IPS-18c (cell line): ENCODE measurements at regions not wholly inside any gene's neighbourhood (a gene's known extent, or its start where the extent isn't known, plus 50 kb on each side); places are given as distances from the start of the nearest gene placed in this dataset.

Experiments
- H3K4me3 ChIP-seq: 2 replicates; pipeline ENCODE4 v1.7.0; 2013; ENCODE audit warnings: low read depth, mild to moderate bottlenecking, low read length, moderate library complexity; ENCODE audit not compliant: insufficient read depth
- H3K9me3 ChIP-seq: one replicate; pipeline ENCODE4 v1.6.1; 2013; ENCODE audit warnings: mild to moderate bottlenecking, low read length, moderate library complexity; ENCODE audit not compliant: control insufficient read depth, insufficient read depth

DNA sequence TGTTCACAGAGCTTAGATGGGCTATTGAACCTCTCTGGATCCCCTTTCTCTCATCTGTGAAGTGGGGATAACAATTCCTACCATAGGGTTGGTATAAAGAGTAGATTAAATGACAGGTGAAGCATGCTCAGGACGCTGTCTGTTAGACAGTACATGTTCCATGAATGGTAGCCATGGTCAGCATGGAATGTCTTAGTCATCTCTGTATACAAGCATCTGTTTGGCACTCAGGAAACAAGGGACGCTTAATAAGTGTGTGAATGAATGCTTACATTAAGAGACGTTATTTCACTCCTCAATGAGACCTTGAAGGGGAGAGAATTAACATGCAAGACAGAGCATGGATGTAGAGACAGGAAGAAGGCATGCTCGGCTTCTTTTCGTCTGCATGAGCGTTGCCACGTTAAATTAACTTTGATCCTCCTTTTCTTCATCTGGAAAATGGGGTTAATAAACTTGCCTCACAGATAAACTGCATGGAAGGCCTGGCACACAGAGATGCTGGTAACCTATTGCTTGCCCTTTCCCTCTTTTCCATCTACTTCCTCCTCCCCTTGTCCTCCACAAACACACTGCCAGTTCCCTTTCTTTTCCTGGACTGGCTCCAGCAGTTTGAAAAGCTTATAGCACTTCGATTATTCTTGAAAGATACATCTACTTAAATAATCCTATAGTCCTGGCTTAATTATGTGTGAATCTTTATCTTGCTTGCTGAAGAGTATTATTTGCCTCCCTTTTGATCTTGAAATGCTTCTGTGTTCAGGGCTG, 267.2 kb upstream of the MTNR1B start:
- H3K4me3 ChIP-seq = no peak overlapping the region
- no peaks in the 10 kb centered on the region for H3K9me3 ChIP-seq

DNA sequence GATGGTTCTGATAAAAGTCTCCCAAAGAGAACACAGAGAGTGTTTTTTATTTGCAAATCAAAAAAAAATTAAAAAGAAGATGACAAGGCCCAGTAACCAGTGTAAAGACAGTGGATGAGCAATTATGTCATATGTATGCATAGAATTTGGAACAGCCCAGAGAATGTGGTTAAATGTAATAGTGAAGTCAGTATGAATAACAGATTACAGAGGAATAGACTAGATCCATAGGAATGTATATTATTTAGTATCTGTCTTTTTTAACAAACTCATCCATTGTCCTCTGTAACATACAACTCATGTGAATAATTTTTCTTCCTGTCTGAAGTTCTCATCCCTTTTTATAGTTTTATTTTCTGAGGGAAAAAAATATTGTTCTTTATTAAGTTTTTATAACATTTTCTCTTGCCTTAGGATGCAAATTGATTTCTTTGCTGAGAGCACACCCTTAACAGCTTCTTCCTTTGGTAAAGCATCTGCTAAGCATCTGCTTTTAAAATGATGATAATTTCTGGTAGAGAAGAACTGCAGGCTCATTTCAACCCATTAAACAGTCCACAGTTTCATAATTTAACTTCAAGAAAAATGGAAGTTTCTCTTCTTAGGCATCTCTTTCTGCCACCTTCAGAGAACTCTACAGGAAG, 266.5 kb upstream of the MTNR1B start:
- no peak overlapping the region for H3K4me3 ChIP-seq
- H3K9me3 ChIP-seq = no peaks in the 10 kb centered on the region

DNA sequence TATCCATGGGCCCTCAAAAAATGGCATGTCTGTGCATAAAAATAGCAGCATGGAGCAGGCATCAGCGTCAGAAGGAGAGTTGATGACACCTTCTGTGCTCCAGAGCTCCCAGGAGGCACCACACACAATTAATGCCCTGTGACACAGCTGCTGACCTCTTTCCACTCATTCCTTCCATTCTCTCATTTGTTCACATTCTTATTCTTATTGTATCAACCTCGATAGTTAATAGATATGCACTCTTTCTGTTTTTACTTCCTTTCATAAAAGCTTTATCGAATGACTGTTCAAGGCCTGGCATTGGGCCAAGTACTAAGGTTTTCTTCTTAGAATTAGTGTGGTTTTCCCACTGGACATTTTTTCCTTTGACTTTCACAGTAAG, 266.0 kb upstream of the MTNR1B start:
- Histone ChIP-seq H3K4me3 (no peak overlapping the region), H3K9me3 (no peaks in the 10 kb centered on the region)

DNA sequence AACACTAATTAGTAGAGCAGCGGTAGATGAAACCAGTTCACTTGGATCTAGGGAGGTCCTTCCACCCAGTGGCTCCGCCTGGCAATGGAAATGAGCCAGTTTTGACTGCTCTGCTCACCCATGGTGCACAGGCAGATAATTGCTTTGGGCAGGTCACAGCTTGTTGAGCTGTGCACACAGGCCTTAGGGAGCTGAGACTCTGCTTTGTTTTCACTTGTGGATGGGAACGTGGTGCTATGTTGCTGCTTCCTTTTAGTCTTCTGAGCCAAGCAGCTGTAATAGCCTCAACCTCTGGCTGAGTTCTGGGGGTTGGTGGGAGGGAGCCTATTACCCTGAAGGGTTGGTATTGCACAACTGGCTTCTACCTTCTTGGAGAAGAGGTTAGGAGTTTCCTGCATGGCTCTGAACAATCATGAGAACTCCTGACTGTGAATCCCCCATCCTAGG, 262.3 kb upstream of the MTNR1B start:
- Histone ChIP-seq H3K4me3 (no peak overlapping the region), H3K9me3 (no peaks in the 10 kb centered on the region)

DNA sequence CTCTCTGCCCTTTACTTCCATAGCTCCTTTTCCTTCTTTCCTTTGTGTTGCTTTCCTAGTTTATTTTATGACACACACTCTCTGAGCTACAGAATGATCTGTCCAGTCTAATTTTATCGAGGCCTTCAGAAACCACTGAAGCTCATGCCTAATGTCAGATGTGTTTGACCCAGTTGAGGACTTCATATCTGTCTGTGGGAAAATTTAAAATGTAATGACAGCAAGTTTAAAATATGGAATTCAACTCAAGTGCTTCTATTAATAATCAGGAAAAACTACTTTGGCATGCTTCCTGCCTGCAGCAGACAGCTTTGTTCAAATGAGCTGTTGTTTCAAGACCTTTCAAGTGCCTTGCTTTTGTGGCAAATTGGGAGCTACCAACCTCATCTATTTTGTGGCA, 261.8 kb upstream of the MTNR1B start:
- H3K9me3 ChIP-seq = no peaks in the 10 kb centered on the region

DNA sequence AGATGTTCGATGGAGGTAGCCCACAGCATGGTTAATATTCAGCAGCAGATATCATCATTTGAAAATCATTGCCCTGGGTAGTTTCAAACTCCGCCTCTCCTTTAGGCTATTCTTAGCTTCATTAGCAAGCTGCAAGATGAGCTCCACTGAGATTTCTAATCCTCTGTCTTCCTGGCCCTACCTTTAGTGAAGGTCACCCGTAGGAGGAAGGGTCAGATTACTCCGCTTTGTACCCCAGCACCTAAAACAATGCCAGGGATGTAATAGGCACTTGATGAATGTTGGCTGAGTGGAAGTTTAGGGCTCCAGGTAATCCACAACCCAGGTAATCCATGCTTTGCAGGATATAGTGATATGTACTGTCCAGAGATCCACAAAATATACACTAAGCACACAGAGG, 260.1 kb upstream of the MTNR1B start:
- Histone ChIP-seq H3K9me3 (no peaks in the 10 kb centered on the region), H3K4me3 (peak overlapping the region; percentile 10; the same call in 1 of the 2 replicates)

More for the DNA sequence above, 261.8 kb upstream of the MTNR1B start:
- H3K4me3 ChIP-seq = no peak overlapping the region

DNA sequence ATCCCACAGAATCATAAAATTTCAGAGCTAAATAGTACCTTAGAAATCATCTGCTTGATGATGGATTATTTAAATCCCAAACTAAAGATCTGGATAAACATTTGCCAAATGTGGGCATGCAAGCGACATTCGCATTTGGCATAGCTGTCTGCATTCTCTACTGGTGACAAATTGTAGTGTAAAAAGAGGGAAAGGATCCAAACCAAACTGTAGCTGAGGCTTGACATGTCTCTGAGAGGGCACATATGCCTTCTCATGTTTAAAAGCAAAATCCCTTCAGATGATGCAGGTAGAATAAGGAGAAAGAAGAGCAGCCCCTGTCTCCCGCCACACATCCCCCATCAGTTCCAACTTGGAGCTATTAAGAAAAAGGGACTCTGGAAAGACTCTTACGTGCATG, 257.5 kb upstream of the MTNR1B start:
- H3K4me3 ChIP-seq = no peak overlapping the region
- H3K9me3 ChIP-seq = no peaks in the 10 kb centered on the region

DNA sequence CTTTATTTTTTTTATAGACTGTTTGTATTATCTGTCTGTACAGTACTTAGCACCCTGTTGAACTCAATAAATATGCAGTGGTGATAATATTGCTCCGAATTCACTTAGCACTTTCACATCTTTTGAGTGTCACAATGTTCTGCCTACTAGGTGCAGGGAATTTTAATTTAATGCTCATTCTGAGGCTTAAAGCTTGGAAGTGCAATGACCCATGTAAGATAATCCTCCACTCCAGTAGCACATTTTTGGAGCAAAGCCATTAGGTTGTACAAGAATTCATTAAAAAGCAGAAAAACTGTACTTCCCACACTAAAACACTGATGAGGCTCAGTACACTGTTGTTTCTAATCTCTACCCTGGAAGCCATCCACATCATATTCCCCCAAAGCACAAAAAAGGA, 255.3 kb upstream of the MTNR1B start:
- no peaks in the 10 kb centered on the region for H3K9me3 ChIP-seq
- H3K4me3 ChIP-seq = no peak overlapping the region

DNA sequence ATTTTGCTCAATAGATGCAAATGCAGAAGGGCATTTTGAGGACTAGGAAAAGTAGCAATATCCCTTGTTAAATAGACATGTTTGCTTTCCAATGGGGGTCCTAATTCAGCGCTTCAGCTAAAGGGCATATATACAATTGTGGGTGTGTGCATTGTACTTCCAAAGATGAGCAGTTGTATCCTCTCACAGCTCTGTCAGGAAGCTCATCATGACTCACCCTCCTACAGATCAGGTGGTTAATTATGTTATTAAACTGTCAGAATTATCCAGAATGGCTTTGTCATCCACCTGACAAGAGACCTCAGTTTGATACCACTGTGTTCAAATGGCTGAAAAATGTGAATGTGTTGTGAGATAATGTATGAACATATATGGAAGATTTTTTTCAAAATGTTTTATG, 252.2 kb upstream of the MTNR1B start:
- Histone ChIP-seq H3K9me3 (no peaks in the 10 kb centered on the region), H3K4me3 (no peak overlapping the region)

DNA sequence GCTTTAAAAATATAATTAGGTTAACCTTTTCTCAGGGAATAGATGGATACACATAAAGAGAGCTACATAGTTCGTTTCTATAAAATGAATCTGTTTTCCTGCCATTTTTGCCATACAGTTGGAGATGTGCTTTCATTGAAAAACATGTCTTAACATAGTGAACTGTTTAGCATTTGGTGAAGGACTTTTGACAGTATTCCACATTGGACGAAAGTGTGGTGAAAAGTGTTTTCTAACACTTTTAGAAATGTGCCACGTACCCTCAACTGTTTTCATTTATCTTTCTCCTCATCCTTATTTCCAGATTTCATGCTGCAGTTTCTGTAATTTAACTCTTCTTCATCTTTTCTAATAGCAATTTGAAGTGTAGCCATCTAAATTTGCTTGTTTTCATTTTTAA, 249.1 kb upstream of the MTNR1B start:
- no peaks in the 10 kb centered on the region for H3K9me3 ChIP-seq

DNA sequence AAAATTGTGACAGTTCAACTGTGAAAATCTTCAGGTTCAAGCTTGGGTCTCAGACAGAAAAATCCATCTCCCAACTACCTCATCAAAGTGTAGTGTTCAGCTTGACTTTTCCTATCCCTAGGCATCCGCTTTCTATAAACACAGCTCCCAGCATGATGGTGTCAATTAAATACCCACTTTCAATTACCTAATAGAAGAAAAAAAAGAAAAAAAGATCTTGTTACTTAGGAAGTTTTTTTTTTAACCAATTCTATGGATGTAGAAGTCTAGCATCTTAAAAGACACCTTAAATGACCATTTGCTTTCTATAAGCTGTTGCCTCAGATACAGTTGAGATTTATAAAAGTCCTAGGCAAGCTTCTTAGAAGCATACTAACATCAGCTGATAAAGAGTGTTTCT, 244.1 kb upstream of the MTNR1B start:
- H3K9me3 ChIP-seq = no peaks in the 10 kb centered on the region
- no peak overlapping the region for H3K4me3 ChIP-seq

More for the DNA sequence above, 249.1 kb upstream of the MTNR1B start:
- H3K4me3 ChIP-seq = no peak overlapping the region

DNA sequence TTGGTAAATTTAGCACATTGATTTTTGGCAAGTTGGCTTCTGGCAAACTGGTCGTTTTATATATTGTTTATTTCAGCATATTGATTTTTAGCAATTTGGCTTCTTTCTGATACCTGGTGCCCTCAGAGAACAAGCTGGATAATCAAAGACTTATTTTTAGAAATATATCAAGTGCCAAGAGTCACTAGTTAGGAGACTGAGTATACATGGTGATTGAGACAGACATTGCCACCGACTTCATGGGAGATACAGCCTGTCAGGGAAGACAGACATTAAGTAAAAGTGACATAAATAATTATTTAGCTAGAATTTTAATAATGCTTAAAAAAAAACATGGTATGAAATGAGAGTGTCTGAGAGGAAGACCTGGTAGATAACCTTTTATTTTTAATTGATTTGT, 242.3 kb upstream of the MTNR1B start:
- H3K4me3 ChIP-seq = no peak overlapping the region
- no peaks in the 10 kb centered on the region for H3K9me3 ChIP-seq

DNA sequence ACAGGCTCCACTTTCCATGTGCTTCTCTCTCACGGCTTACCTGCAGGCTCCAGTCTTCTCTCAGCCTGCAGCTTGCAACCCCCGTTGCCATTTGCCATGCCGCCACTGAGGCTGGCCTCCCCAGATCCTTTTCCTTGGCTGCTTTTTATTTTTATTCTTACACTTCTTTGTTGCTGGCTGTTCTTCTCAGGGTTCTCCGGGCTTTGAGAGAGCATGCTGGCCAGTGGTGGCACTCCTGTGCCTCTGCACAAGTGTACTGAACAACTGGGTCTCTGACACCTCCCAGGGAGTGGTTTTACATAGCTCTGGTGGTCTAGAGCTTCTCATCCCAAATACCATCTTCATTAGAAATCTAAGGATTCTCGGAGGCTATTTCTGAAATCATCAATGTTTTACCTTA, 241.7 kb upstream of the MTNR1B start:
- Histone ChIP-seq H3K4me3 (no peak overlapping the region), H3K9me3 (no peaks in the 10 kb centered on the region)

DNA sequence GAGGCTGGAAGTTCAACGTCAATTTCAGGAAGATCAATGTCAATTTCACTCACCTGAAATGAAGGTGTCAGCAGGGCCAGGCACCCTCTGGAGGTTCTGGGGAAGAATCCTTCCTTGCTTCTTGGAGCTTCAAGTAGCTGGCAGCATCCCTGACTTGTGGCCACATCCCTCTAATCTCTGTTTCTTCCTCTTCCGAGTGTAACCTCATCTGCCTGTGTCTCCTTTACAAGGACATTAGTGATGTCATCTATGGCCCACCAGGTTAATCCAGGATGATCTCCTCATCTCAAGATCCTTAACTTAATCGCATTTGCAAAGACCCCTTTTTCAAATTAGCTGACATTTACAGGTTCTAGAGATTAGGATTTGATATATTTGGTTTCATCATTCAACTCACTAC, 240.8 kb upstream of the MTNR1B start:
- H3K9me3 ChIP-seq = no peaks in the 10 kb centered on the region
- no peak overlapping the region for H3K4me3 ChIP-seq

DNA sequence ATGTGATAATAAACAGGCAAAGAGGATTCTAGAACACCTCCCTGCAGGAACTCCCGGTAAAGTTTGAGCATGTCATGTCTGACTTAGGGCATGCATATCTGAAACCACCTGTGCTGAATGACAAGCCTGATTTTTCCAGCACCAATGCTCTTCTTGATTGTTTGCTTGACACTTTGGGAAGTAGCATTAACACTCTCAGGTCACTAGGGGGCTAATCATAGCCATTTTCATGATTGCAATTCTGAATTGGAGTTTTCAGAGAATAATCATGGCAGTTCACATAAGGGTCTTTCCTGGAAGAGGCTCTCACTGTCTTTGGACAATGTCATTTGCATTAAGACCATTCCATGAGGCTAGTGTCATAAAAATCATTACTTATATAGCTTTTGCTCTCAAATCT, 234.4 kb upstream of the MTNR1B start:
- Histone ChIP-seq H3K4me3 (no peak overlapping the region), H3K9me3 (no peaks in the 10 kb centered on the region)

DNA sequence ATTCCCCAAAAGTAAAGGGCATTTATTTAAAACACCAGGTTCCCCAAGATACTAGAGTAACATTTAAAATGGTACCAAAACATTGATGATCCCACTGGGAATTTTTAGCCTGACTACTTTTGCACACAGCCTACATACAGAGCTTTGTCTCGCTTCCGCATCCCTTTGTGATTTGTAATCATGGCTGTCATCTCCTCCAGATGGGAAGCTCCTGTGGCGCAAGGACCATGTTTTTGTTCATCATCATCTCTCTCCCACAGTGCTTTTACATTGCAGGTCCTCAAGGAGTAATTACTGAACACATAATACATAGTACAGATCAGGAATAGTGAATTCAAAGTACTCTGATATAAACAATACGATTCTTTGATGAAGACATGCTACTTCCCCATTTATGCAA, 231.2 kb upstream of the MTNR1B start:
- Histone ChIP-seq H3K4me3 (no peak overlapping the region), H3K9me3 (no peaks in the 10 kb centered on the region)

DNA sequence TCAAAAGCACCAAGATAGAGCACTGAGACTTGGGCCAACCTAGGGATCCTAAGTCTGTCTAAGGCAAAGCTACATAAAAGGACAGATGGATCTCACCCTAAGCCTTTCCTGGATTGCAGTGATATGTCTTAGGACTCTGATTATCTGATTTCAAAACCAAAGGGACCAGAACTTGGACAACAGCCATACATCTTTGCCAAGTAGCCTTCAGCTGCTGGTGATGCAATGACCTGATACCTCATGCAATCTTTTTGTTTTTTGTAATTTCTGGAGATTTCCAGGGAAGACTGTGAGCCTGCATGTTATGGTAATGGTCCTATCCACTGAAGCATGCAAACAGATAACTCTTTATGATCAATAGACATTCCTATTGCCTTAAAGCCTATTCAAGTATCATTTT, 230.4 kb upstream of the MTNR1B start:
- no peaks in the 10 kb centered on the region for H3K9me3 ChIP-seq
- no peak overlapping the region for H3K4me3 ChIP-seq

DNA sequence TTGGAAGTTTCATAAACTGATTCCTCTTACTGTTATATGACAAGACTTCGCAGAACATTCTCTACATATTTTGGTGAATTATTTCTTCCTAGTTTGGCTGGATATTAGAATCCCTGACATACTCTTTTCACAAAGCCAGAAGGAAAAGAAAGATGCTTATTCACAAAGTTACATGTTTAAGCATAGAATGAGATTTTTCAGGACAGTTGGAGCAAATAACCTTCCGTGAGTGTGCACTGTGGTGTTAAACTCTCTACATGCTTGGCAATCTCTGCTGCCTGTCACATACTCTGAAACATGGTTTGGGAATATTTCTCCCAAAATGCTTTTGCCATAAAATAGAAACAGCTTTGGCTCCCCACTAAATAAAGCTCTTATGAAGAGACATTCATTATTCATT, 230.0 kb upstream of the MTNR1B start:
- no peak overlapping the region for H3K4me3 ChIP-seq

DNA sequence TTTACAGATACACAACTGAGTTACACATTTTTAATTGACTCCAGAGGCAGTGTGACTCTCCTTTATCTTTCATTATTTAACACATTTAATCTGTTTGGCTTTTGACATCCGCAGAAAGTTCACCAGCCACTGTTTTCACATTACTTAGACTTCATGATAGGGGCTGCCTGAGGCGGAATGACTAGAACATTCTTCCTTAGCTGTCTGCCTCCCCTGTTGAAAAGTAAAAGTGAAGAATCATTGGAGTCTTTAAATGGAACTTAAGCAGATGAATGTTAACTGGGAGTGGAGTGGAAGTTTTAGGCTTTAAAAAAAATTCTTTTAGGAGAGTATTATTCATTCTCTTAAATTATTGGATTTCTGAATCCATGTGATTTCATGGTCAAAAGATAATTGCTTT, 229.2 kb upstream of the MTNR1B start:
- Histone ChIP-seq H3K9me3 (no peaks in the 10 kb centered on the region), H3K4me3 (no peak overlapping the region)

More for the DNA sequence above, 230.0 kb upstream of the MTNR1B start:
- no peaks in the 10 kb centered on the region for H3K9me3 ChIP-seq
